Neural cell (in vitro differentiated cells): ENCODE measurements at regions not wholly inside any gene's neighbourhood (a gene's known extent, or its start where the extent isn't known, plus 50 kb on each side); places are given as distances from the start of the nearest gene placed in this dataset.

Experiments
- POLR2AphosphoS5 ChIP-seq: IDR thresholded peaks from 2 replicates; pipeline ENCODE4 v1.6.1; 2012
- REST ChIP-seq: IDR thresholded peaks from 2 replicates; pipeline ENCODE4 v1.6.1; 2012; ENCODE audit warnings: borderline replicate concordance

- TF ChIP-seq POLR2AphosphoS5: no peak
- TF ChIP-seq REST: no peak
Observed at GRCh38 chr9:13576101-13576500, 296.6 kb upstream of the MPDZ start.
